ENCODE measurements at regions not wholly inside any gene's neighbourhood (a gene's known extent, or its start where the extent isn't known, plus 50 kb on each side); places are given as distances from the start of the nearest gene placed in this dataset.

DNA sequence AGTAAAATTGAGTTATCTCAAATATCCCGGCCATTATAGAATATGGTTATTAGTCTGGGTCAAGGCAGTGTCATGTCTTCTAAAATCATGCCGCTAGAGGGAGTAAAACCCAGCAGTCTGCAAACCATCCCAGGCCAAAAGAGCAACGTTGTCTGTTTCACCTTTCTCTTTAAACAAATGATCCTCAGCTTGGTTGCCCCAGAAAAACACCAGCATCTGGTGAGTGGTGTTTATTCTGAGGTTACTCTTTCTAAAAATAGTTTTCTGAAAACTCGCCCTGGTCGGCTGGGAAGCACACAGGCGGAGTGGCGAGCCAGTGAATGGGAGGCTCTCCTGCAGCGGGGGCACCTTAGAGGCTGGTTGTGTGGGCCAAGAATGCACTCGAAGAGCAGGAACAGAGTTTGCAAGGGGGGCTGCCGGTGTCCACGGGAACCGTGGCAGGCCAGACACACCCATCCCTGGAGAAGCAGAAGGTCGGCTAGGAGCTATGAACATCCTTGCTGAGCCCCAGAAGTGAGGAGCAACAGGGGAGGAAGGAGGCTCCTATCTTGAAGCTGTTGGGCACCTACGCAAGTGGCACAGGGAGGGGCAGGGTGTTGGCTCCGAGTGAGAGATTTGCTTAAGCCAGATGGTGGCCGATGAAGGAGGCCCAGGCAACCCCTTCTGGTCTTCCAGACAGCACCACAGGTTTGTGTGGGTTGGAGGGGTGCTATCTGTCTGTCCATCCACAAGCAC is 297.1 kb downstream of the ETS1 start:
- Histone ChIP-seq H3K27ac (ENCODE audit: low read length in 2 of 2) (peak overlapping the region; percentile 94 to 95), H2AFZ (ENCODE audit: insufficient read depth, low read depth, low read length, poor library complexity, severe bottlenecking) (peak overlapping the region; percentile 40), H3K4me3 (ENCODE audit: control extremely low read depth in 1 of 5, extremely low read depth in 1 of 5, insufficient read depth in 1 of 5, low read depth in 2 of 5, low read length in 4 of 5) (peak overlapping the region in 4 of 5 experiments; percentile 33 to 48 (median 48)), H3K4me2 (replicated peaks; ENCODE audit: low read depth, low read length, poor library complexity, severe bottlenecking) (peak overlapping the region; percentile 77), H3K27me3 (replicated peaks in 1 of 4; ENCODE audit: control extremely low read depth in 1 of 4, control insufficient read depth in 3 of 4, insufficient read depth in 4 of 4, low read length in 3 of 4) (no peaks in the 10 kb centered on the region), H3K79me2 (ENCODE audit: control insufficient read depth, insufficient read depth, low read length) (peaks cover 11% of the 10 kb centered on the region), H3K4me1 (ENCODE audit: control insufficient read depth in 2 of 2, insufficient read depth in 2 of 2, low read length in 2 of 2) (peaks cover 73 to 74% of the 10 kb centered on the region in 2 donors), H3K9ac (ENCODE audit: low read length) (peak overlapping the region; percentile 54), H3K36me3 (replicated peaks in 1 of 2; ENCODE audit: control extremely low read depth in 1 of 2, control insufficient read depth in 1 of 2, extremely low read depth in 1 of 2, insufficient read depth in 2 of 2, low read length in 1 of 2) (no peaks in the 10 kb centered on the region), H3K9me3 (ENCODE audit: control extremely low read depth in 1 of 3, control insufficient read depth in 2 of 3, insufficient read depth in 1 of 3, low read length in 2 of 3) (no peaks in the 10 kb centered on the region), H4K20me1 (ENCODE audit: control insufficient read depth, insufficient read depth, low read length, poor library complexity, severe bottlenecking) (no peaks in the 10 kb centered on the region)
- Mint-ChIP-seq H3K4me3 (peak overlapping the region; percentile 78), H3K27ac (peak overlapping the region; percentile 99), H3K9me3 (ENCODE audit: insufficient read depth) (no peaks in the 10 kb centered on the region), H3K4me1 (peaks cover 95% of the 10 kb centered on the region), H3K27me3 (no peaks in the 10 kb centered on the region)
- intact Hi-C loops (cut with micrococcal nuclease): loop anchor here (1.0 to 5.0 kb wide), 15 partner anchors 12 to 541 kb away; no protein-coding TSS in a partner anchor
- peak; percentile 71 for ATAC-seq (ENCODE audit: low read depth)
- POLR2A ChIA-PET: interaction anchor here (0.6 to 2.0 kb wide), 26 partner anchors 11 to 467 kb away, joined by 3 to 13 read pairs (median 4); partner anchors contain the start of gene FLI1
- CTCF ChIA-PET: interaction anchor here (0.6 to 8.6 kb wide), 57 partner anchors 9 to 555 kb away, joined by 3 to 251 read pairs (median 5); no protein-coding TSS in a partner anchor
- 5% methylated on average over 12 of the region's 16 CpGs for WGBS (ENCODE audit: insufficient coverage)
- TF ChIP-seq EZH2 (IDR thresholded peaks at IDR 0.05; ENCODE audit: borderline replicate concordance, insufficient read depth, low read depth, low read length, poor library complexity, severe bottlenecking) (no peak), CTCF (IDR thresholded peaks at IDR 0.05) (peak; percentile 90)
- peak; percentile 91 for DNase-seq

- ChIA-PET POLR2A (interaction anchor here (1.4 to 1.9 kb wide), 3 partner anchors 182 to 322 kb away, joined by 3 to 11 read pairs (median 5); no protein-coding TSS in a partner anchor), CTCF (interaction anchor here (0.7 to 8.6 kb wide), 29 partner anchors 8 to 542 kb away, joined by 3 to 251 read pairs (median 5); no protein-coding TSS in a partner anchor)
- ATAC-seq (ENCODE audit: low read depth): no peak
- no peak for TF ChIP-seq CTCF (IDR thresholded peaks at IDR 0.05)
- TF ChIP-seq EZH2 (IDR thresholded peaks at IDR 0.05; ENCODE audit: borderline replicate concordance, insufficient read depth, low read depth, low read length, poor library complexity, severe bottlenecking): no peak
- H3K4me1 ChIP-seq (ENCODE audit: control insufficient read depth in 2 of 2, insufficient read depth in 2 of 2, low read length in 2 of 2): peaks cover 68 to 70% of the 10 kb centered on the region in 2 donors
- DNase-seq: peak; percentile 17
- no peak overlapping the region for H3K4me3 ChIP-seq (ENCODE audit: control extremely low read depth in 1 of 5, extremely low read depth in 1 of 5, insufficient read depth in 1 of 5, low read depth in 2 of 5, low read length in 4 of 5)
- H3K27me3 Mint-ChIP-seq: no peaks in the 10 kb centered on the region
- intact Hi-C loops (cut with micrococcal nuclease): loop anchor here (10.0 kb wide), 1 partner anchor 94 kb away; no protein-coding TSS in a partner anchor
- H3K9ac ChIP-seq (ENCODE audit: low read length): no peak overlapping the region
- H3K27me3 ChIP-seq (replicated peaks in 1 of 4; ENCODE audit: control extremely low read depth in 1 of 4, control insufficient read depth in 3 of 4, insufficient read depth in 4 of 4, low read length in 3 of 4): no peaks in the 10 kb centered on the region
- peak overlapping the region; percentile 2 to 94 for H3K27ac ChIP-seq (ENCODE audit: low read length in 2 of 2)
- peaks cover 11% of the 10 kb centered on the region for H3K79me2 ChIP-seq (ENCODE audit: control insufficient read depth, insufficient read depth, low read length)
- H3K36me3 ChIP-seq (replicated peaks in 1 of 2; ENCODE audit: control extremely low read depth in 1 of 2, control insufficient read depth in 1 of 2, extremely low read depth in 1 of 2, insufficient read depth in 2 of 2, low read length in 1 of 2): no peaks in the 10 kb centered on the region
- peaks cover 92% of the 10 kb centered on the region for H3K4me1 Mint-ChIP-seq
- no peaks in the 10 kb centered on the region for H3K9me3 ChIP-seq (ENCODE audit: control extremely low read depth in 1 of 3, control insufficient read depth in 2 of 3, insufficient read depth in 1 of 3, low read length in 2 of 3)
- H3K4me3 Mint-ChIP-seq: peak overlapping the region; percentile 9
- 84% methylated on average over 5 of the region's 7 CpGs for WGBS (ENCODE audit: insufficient coverage)
- peak overlapping the region; percentile 40 for H2AFZ ChIP-seq (ENCODE audit: insufficient read depth, low read depth, low read length, poor library complexity, severe bottlenecking)
- peak overlapping the region; percentile 3 for H3K4me2 ChIP-seq (replicated peaks; ENCODE audit: low read depth, low read length, poor library complexity, severe bottlenecking)
- no peaks in the 10 kb centered on the region for H3K9me3 Mint-ChIP-seq (ENCODE audit: insufficient read depth)
- H3K27ac Mint-ChIP-seq: peak overlapping the region; percentile 99
- H4K20me1 ChIP-seq (ENCODE audit: control insufficient read depth, insufficient read depth, low read length, poor library complexity, severe bottlenecking): no peaks in the 10 kb centered on the region
These were observed 298.3 kb downstream of the ETS1 start for GRCh38 chr11:128289048-128289447.

Measured in B cell (primary cell).